GM18861 (cell line): ENCODE measurements at regions not wholly inside any gene's neighbourhood (a gene's known extent, or its start where the extent isn't known, plus 50 kb on each side); places are given as distances from the start of the nearest gene placed in this dataset.
"Not testable (repeated sequence)": the region's sequence is repeated elsewhere in the genome, so short reads cannot be mapped to it uniquely, and the experiment has no call there.

Experiments used
- ATAC-seq: cut with Tn5 transposase; IDR thresholded peaks from one replicate; pipeline ENCODE4 v1.9.1; 2021; ENCODE audit not compliant: unreplicated experiment

DNA sequence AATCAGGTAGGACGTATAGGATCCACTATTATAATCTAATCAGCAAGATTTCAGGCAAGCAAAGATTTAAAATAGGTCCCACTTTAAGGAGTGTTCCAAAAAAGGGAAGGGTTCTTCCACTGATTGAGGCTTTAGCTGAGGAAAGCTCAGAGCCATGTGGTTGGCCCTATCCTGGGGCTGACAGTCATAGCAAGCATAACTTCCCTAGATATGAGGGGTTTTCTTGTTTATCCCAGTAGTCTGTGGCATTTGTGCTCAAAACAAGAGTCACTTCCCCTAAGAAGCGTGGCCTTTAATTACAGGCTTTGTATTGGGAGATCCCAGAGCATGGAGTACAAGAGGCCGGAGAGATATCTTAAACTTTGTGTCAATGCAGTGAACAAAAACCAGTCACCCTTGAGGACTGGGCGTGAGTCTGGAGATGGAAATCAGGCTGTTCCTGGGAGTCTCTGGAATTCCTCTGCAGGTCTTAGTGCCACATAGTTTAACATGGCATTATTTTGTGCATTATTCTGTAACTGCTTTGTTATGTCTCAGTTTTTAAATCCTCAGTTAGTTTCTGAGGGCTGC, 136.9 kb upstream of the FBXO11 start:
- ATAC-seq, result no peak

- ATAC-seq, result no peak
Observed at GRCh38 chr2:48043746-48044145, 137.4 kb upstream of the FBXO11 start.

- ATAC-seq, result no peak
Observed at GRCh38 chr2:48045613-48046012, 139.3 kb upstream of the FBXO11 start.

DNA sequence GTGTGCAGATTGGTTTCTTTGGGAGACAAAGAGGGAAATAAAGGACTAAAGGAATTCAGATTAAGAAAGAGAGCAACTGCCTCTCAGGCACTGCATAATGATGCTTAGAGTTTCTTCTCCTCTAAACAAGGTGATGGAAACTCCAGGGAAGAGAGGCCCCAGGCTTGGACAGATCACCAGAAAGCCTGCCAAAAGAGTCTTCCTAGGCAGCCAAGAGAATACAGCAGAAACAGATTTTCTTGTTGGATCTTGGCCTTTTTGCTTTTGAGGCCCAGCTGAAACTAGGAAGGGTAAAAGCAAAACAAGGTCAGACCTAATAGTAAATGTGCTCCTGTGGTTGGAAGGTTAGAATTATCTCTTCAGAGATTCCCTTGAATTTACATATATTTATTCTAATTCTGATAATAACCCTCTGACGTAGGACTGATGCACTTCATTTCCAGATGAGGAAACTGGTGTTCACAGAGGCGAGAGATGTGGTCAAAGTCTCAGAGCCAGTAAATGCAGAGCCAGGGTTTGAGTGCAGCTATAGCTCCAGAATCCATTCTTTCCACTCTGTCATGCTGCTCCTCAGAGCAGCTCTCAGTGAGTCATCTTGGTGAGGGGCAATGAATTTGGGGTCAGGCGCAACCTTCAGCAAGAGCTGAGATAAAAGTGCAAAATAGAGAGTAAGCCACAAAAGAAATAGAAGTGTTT, 142.3 kb upstream of the FBXO11 start:
- no peak for ATAC-seq

- no peak for ATAC-seq
Observed at GRCh38 chr2:48049371-48049770, 143.1 kb upstream of the FBXO11 start.

DNA sequence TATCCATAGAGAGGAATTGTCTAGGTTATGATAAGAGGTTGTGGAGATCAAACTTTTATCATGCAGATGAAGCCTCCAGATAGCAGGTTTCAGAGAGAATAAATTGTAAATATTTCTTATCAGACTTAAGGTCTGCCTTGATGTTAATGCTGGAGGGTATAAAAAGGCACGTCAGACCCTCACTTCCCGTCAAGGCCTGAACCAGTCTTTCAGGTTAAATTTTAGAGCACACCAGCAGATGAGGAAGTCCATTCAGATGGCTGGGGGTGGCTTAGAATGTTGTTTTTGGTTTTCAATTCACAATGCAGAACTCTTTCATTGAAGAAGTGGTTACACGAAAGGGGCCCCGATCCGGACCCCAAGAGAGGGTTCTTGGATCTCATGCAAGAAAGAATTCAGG, 144.4 kb upstream of the FBXO11 start:
- no peak for ATAC-seq

DNA sequence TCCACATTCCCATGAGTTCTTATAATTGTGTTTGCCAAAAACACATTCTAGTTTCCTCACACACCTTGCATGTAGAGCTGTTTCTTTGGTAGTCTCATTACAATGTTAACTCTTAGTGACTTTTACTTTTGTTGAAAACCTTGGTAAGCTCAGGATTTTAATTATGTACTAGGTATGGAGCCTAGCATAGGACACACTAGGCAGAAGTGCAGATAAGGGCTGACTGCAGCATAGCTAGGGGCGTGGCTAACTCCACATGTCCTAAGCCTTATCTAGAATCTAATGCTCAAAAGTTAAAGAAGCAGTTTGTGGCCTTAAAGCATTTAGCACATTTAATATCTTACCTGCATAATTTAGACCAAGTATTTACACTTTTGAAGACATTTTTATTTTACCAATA, 153.7 kb upstream of the FBXO11 start:
- no peak for ATAC-seq

- not testable (repeated sequence) for ATAC-seq
Observed at GRCh38 chr2:48061656-48062055, 155.4 kb upstream of the FBXO11 start.

GRCh38 chr2:48065096-48065495, 158.8 kb upstream of the FBXO11 start:
- ATAC-seq, result no peak

GRCh38 chr2:48066000-48066399, 159.7 kb upstream of the FBXO11 start:
- no peak for ATAC-seq

DNA sequence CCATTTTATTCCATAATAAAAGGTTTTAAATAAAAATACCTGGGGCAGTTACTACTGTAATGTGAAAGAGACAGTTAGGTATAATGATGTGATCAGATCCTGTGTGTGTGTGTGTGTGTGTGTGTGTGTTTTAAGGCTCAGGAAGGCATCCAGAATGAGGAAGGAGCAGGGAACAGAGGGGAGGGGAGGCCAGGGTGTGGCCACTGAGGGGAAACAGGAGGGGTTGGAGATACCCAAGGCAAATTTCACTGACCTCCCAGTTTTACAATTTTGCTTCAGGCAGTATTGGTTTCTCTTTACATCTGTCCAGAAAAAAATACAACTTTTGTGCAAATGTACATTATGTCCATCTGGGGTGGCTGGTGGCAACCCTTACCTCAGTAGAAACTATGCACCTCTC, 163.5 kb upstream of the FBXO11 start:
- ATAC-seq, result no peak

DNA sequence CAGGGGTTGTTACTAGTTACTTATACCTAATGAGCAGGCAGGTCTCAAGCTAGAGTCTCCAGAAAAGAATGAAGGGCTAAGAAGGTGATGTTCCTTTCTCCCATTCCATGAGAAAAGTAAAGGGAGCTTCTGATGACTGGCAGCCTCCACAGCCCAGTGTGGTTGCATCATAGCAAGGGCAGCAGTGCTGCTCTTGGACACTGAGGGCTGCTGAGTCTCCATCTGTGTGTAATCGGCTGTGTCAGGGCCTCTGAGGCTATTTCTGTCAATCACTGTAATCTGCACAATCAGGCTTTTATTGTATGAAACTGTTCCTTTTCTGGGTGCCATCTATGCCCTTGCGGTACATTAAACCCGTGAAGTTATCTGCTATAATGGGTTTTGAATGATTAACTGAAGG, 164.1 kb upstream of the FBXO11 start:
- ATAC-seq, result no peak

DNA sequence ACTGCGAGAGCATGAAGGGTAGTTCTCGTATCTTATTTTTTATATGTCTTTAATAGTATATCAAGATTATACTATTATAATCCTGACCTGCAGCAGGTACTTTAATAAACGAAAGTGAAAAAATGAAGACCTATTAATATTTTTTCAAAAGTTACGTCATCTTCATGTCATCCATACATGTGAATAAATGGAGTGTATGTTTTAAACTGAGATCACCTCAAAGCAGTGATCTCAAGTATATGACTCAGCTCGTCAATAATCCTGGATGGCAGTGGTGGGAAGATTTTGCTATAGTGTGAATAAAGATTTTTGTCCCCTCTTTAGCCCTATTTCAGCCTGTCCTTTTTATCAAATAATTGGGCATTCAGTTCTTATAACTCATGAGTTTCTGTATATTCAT, 166.3 kb upstream of the FBXO11 start:
- no peak for ATAC-seq

- no peak for ATAC-seq
Observed at GRCh38 chr2:48075631-48076030, 169.3 kb upstream of the FBXO11 start.

- no peak for ATAC-seq
Observed at GRCh38 chr2:48080534-48081316, 174.4 kb upstream of the FBXO11 start.

GRCh38 chr2:48081317-48081628, 175.0 kb upstream of the FBXO11 start:
- no peak for ATAC-seq

DNA sequence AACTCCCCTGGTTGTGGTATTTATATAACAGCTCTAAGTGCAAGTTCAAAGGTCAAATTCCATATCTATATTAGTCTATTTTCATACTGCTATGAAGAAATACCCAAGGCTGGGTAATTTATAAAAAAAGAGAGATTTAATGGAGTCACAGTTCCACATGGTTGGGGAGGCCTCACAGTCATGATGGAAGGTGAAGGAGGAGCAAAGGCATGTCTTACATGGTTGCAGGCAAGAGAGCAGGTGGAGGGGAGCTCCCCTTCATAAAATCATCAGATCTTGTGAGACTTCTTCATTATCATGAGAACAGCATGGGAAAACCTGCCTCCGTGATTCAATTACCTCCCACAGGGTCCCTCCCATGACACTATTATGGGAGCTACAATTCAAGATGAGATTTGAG, 179.6 kb upstream of the FBXO11 start:
- ATAC-seq, result no peak

DNA sequence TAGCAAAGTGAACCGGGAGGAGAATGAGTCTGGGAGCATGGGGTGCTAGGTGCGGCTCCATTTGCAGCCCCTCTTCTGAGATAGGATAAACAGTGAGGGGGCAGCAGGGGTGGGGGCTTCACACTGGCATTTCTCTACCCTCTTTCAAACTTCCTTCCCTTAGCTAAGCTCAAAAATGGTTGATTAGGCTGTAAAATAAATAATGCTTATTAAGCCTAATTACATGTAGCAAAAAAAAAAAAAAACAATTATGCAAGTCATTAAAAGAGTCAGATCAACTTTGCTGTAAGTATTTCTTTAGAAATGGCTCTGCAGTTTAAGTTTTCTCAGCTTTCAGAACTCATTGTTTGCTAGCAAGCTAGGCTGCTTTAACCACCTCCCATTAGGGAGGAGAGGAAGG, 182.7 kb upstream of the FBXO11 start:
- ATAC-seq, result no peak

DNA sequence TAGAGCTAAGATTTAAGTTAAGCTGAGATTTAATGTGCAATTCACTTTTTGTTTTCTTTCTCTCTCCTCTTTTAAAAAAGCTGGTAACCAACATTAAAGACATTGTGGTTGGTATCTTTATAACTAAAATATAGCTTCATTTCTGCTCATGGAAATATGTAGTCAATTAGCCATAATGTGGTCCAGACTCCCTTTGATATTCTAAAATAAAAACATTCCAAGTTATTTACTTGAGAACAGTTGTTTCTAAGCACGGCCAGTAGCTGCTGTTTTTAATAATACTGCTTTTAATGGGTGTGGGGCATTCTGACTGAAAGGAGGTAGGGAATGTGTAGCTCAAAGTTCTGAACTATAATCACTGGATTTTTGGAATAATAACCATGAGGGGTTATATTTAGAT, 183.3 kb upstream of the FBXO11 start:
- no peak for ATAC-seq

- no peak for ATAC-seq
Observed at GRCh38 chr2:48092846-48093803, 186.8 kb upstream of the FBXO11 start.

DNA sequence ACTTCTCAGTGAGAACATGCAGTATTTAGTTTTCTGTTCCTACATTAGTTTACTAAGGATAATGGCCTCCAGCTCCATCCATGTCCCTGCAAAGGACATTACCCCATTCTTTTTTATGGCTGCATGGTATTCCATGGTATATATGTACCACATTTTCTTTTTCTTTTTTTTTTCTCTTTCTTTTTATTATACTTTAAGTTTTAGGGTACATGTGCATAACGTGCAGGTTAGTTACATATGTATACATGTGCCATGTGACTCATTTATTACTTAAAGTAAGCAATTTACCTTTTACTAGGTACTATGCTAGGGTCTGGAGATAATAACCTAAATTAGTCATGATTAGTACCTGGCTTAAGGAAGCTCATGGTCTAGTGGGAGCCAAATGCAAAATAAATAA, 190.5 kb upstream of the FBXO11 start:
- ATAC-seq, result not testable (repeated sequence)
